NOMO-1 treated with dmso at 0.1 percent for 144 hours (cell line): ENCODE measurements at regions not wholly inside any gene's neighbourhood (a gene's known extent, or its start where the extent isn't known, plus 50 kb on each side); places are given as distances from the start of the nearest gene placed in this dataset.

Experiments
- DNase-seq: peaks from one replicate; lab custom pipeline; 2025; ENCODE audit not compliant: unreplicated experiment; lab: John Stamatoyannopoulos, UW

DNA sequence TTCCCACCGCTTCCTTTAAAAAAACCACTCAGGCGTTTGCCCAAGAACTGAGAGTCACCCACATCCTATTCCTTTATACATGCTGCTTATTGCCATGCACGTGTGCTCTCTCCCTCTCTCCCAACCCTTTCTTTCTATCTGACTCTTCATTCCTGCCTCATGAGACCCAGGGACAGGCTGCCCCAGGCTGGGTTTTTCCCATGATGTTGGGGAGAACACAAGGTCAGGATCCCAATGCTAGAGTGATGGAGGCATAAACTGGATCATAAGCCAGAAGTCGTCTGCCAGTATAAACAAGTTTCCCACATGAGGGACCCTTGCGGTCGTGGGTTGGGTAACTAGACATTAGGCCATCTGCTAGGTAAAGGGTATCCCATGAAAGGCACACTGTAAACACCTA, 64.9 kb downstream of the CD2 start:
- no peak for DNase-seq

DNA sequence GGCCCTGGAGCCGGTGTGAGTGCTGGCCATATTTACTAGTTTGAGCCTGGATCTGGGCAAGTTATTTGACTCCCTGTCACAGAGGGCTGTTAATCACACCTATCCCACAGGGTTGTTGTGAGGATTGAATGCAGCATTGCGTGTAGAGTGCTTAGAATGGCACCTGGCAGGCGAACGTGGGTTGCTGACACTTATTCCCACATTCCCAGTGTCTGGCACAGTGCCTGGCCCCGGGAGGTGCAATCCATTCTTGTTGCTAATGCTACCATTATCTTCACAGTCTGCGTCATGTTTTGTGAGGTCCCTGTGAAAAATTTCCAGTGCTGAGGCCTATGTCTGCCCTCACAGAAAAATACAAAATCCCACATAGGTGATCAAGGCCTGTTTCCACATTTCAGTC, 66.1 kb downstream of the CD2 start:
- DNase-seq, result no peak

DNA sequence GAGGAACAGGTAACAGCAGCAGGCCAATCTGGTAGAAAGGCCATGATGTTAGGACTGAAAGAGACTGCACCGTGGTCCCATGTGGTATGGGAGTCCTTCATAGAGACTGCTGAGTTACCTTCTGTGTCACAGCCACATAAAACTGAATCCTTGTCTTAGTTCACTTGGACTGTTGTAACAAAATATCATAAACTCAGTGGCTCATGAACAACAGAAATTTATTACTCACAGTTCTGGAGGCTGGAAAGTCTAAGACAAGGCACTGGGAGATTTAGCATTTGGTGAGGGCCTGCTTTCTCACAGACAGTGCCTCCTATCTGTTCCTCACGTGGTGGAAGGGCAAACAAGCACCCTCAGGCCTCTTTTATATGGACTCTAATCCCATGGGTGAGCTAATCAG, 67.5 kb downstream of the CD2 start:
- no peak for DNase-seq

DNA sequence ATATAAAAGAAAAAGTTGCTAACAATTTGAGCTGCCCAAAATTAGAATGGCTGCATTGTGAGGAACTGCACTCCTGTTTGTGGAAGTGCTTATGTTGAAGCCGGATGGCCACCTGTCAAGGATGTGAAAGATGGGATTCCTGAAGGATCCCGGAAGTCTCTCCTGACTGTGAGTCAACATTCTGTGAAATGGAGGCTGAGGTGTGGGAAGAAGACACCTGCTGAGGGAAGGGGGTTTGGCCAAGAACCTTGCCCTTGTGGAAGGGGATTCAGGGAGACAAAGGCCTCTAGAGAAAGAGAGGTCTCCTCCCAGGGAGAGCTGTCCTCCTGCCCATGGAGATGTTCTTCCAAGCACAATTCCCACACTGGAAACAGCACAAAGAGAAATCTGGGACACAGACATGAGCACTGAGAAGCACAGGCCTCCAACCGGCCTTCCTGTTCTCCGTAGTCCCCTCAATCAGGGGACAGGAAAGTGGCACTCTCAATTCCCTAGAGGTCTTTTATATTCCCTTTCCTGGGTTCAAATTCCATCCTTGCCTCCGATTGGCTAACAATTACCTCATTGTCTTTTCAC, 70.5 kb downstream of the CD2 start:
- no peak for DNase-seq

DNA sequence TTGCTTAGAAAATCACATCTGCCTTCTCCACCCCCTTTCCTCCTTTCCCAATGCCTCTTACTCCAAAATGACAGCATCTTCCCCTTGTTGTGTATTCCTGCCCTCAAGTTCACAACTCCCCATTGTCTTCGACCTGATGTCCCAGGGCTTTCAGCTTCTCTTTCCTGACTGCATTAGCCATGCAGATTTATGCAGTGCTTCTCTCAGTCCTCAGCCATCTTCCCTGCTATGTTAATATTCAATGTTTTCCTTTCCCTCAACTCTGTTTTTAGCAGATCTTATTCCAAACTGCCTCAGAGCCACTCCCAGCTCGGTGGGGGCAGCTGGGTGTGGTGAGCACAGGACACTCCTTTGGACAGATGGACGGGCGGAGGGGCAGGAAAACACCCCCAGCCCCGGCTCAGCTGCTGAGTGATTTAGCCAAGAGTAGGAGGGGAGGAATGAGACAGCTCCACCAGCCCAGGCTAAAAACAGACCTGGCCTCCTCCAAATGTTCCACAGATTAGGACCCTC, 71.0 kb downstream of the CD2 start:
- DNase-seq, result no peak

DNA sequence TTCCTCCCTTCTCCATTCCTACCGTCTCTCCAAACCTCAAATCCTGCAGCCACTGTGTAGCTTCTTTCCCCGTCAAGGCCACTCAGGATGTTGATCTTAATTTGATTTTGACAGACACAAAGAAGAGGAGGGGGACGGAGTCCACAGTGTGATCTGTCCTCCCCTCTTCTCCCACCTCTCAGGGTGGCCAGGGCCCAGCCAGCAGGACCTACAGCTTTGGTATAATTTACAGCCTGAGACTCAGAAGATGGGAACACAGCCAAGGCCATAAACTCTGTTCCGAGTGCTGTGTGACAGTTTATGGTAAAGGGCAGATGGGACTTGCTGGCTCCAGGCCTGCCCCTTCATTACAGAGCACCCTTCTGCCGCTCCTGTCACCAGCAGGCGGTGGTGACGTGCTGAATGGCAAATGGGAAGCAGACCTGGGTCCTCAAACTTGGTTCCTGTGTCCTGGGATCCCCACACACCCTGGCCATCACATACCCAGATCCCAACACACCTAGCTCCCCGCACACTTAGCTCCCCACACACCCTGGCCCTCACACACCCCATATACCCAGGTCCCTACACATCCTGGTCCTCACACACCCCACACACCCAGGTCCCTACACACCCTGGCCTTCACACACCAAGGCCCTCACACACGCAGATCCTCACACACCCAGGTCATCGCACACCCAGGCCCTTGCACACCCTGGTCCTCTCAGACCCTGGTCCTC, 71.6 kb downstream of the CD2 start:
- DNase-seq, result no peak

DNA sequence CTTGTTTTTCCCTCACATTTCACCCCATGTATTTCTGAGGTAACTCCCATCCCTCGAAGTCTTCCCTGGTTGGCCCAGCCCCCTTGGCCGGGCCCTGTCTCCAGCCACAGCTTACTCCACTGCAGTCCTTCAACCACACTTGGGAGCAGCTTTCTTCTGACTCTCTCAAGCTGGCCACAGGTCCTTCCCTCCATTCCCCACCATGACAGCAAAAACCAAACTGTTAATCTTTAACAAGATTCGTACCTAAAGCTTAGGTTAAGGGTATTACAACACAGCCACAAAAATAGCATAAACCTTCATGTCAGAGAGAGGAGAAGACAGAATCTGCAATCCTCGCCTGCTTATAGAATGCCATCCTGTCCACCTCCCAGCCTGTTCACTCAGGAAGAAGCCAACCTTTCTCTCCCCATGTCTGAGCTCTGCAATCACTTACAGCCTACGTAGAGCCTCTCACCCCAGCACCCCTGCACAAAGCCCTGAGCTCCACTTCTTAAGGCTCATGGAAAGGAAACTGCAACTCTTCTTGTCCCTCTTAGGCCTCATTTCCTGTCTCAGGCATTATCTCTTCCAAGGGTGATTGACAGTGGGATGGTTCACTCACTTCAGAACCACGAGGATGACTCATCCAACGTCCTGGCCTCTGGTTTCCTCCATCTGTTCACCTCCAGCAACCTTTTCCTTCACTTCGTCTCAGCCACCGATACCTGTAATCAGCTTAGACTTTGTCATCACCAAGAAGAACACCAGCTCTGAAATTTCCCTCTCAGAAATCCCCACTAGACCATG, 72.8 kb downstream of the CD2 start:
- DNase-seq, result peak; percentile 39

DNA sequence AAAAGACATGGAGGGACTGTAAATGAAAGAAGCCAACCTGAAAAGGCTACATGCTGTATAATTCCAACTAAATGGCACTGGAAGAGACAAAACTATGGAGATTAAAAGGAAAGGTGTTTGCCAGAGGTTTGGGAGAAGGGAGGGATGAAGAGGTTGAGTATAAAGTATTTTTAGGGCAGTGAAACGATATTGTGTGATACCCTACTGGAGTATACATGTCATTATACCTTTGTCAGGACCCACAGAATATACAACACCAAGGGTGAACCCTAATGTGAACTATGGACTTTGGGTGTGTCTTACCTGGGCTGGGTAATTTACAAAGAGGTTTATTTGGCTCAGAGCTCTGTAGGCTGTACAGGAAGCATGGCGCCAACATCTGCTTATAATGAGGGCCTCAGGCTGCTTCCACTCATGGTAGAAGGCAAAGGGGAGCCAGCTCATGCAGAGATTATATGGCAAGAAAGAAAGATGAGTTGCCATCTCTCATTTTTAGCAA, 73.4 kb downstream of the CD2 start:
- DNase-seq, result no peak

DNA sequence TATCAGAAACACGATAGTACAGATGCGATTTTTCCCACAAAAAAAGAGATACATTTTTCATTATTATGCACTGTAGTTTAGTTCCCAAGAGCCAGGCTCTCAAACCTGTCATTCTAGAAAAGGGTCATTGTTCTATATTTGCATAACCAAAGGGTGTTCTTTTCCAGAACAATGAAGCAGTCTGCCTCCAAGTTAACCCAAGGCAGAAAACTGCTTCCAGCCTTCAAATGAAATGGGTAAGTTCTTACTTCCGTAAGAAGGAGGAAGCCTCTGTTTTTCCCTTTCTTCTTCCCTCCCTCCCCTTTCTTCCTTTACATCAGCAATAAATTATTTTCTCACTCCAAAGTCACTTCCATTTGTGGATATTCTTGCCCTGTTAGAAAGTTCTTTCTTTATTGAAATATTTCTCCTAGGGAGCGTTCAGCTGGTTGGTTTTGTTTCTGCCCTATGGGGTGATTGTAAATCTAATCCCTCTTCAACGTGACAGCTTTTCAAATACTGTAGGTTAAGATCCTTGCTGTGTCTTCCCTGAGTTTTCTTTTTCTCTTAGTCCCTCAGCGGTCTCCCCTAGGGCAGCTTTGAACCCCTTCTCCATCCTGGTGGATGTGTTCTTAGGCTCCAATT, 77.3 kb upstream of the PTGFRN start:
- DNase-seq, result no peak

DNA sequence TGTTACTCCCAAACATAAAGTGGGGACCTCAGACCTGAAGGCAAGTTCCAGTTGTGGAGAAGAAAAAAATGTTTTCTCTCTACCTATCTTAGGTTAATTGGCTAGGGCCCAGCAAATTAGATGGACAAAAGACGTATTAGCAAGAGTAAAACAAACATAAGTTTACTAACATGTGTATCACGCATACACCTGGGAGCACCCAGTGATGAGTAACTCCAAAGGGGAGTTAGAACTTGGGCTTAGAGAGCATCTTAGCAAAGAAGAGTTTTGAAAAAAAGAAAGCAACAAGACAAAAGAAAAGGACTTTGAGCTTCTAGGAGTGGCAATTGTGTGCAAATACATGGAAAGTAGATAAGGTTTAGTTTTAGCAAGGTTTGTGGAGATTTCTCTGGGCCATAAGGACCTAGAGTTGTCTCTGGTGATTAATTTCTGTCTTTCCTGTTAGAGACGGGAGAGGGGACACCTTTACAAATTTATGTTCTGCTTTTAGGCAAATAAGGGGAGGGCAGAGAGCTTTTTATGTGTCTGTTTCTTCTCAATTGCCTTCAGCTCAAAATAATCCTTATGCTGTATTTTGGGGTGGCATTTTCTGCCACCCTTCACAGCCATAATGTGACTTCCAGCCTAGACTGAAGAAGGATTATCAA, 76.7 kb upstream of the PTGFRN start:
- DNase-seq, result no peak

DNA sequence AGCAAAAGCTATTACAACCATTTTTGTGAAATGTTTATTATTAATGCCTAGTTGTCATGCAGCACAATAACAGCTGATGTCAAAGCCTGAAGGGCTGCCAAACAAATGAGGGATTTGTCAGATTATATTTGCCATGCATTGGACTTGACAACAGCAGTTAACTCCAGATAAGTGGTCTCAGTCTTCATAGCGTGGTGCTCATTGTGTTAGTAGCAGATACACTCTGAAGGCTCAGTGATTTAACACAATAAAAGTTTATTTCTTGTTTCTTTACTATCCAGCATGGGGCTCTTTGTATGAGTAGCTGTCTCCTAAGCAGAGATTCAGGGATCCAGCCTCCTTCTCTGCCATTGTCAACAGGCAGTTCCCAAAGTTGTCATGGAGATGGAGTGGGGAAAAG, 76.0 kb upstream of the PTGFRN start:
- no peak for DNase-seq

DNA sequence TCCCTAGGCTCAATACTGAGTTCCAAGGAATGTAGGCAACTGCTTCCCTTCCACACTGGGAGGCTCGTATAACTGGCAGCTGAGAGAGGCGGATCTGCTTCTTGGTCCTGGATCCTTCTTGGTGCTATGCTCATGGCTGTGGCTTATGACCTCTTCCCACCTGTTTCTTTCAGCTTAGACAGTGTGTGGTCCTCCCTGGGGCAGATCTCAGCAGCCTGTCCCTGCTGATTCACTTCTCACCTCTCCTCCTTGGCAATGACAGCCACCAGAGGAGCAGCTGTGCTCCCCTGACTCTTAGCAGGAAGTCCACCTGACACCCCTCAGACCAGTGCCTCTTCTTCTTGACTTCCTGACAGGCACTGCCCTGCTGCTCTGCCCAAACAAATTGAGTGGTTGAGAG, 75.1 kb upstream of the PTGFRN start:
- no peak for DNase-seq

DNA sequence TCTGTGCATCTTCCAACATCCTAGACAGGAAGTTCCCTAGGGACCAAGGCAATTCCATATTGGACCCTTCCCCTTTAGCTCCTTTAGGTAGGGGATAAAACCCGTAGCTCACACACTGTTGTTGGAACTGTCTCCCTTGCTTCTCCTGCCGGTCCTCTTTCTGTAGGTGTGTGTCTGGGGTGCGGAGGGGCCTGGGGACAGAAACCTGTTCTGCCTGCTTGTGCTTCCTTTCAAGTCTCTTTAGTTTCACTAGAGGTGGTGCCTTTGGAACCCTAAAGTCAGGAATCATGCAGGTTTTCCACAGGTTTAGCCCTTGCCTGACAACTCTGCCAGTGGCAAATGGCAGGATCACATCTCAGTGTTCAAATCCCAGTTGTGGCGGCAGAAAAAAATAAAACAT, 74.6 kb upstream of the PTGFRN start:
- no peak for DNase-seq

DNA sequence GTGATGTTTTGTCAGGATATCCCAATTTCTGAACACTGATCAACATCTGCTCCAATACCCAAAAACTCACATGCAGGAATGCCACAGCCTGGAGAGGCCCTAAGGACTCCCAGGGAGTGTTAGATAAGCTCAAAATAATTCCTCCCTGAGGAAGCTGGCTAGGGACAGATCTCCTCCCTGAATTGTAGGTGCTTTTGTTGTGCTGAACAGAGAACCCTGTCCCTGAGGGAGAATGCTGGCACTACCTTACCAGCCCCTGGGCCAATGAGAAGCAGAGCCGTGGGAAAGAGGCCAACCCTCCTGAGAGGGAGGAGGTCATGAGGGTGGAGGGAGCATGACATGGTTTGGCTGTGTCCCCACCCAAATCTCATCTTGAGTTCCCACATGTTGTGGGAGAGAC, 73.6 kb upstream of the PTGFRN start:
- no peak for DNase-seq

DNA sequence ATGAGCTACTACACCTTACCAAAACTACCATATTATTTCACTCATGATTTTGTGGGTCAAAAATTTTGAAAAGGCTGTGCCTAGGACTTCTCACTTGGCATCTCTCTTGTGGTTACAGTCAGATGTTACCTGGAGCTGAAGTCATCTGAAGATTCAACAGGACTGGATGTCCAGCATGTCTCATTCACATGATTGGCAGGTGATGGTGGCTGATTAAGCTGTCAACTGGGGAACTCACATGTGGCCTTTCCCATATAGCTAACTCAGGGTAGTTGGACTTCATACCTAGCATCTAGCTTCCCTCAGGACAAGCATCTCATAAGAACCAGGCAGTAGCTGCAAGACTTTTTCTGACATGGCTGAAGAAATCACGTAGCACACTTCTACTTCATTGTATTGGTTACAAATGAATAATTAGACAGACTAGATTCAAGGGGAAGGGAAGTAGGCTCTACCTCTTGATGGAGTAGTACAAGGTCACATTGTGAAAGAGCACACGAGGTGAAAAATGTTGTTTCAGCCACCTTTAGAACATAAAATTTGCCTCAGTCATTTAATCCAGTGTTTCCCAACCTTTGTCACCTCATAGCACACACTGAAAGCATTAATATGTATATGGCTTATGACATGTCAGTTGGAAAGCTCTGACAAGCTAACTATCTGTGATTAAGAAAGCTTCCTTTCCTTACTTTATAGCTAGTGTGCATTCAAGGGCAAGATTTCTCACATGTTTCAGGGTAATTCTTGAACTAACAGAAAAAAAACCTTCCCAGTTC, 68.0 kb upstream of the PTGFRN start:
- DNase-seq, result no peak

DNA sequence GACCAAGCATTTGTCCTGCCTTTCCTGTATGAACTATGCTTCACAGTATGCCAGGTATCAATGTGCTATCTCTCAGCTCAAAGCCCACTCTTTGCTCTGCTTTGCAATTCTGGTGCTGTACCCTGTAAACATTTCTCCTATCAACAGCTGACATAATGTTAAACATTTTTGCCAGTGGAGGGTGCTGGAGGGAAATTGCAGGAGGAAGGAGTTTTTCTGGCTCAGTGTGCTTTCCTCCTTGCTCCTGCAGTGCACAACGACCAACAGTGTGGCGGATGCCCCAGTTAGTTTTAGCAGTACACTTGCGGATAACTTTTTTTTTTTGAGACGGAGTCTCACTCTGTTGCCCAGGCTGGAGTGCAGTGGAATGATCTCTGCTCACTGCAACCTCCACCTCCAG, 67.1 kb upstream of the PTGFRN start:
- no peak for DNase-seq

DNA sequence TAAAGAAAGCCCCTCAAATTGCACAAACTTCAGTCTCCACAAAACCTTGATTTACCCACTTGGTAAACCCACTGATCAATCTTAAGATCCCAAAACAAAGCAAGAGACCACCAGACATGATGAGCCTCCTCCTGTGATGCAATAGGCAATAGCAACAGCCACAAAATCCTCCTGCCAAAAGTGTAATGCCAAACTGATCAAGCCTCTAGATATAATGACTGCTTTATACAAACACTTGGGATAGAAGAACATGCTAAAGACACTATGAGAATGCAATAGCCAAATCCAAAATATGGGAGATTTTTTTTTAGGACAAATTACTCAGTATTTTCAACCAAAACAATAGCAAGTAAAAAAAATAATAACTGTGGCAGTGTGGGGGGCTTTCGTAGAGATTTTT, 64.9 kb upstream of the PTGFRN start:
- DNase-seq, result no peak

DNA sequence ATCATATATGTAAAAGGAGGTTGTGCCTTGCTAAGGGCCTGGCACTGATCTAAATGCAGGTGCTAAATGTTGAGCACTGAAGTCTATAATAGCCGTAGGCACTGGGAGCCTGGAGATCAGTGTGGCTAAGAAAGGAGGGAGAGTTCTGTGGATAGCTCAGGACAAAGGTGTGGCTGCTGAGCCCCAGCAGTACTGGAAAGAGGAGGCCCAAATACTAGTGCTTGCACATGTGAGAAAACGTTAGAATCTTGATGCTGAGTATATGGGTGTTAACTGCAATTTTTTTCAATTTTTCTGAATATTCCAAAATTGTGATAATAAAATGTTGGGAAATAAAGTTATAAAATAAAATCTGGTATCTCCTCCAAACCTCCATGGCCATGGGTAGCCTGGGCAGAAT, 62.5 kb upstream of the PTGFRN start:
- no peak for DNase-seq

DNA sequence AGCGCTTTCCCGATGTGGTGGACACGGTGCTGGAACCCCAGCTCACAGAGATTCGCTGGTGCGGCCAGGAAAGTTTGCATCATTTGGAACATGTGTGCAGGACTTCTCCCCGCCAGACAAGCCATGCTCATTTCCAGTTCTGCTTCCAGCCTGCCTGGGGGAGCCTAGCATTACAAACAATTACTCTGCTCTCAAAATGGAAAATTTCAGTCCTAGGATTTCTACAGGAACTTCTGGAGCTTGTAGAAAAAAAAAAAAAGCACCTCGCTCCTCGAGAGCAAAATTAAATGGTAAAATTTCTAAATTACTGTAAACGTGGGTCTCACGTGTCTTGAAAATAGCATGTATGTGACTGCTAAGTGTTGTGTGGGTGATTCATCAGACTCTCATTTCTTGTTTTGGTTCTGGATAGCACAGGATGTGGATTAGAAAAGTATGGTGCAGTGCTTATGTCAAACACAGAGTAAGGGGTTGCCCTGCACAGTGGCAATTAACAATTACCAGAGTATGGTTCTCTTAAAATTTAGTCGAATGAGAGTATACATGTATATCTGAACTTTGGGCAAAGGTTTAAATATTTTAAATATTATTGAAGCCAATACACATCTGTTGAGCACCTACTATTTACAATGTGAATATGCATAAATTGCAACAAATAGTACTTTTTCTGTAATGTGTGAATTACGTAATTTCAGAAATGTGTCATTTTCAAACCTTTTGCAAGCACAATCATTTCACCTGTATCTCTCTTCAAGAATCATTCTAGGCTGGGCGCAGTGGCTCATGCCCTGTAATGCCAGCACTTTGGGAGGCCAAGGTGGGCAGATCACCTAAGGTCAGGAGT, 61.8 kb upstream of the PTGFRN start:
- DNase-seq, result peak; percentile 44
